Left cardiac atrium (tissue), 4 donors: ENCODE measurements at regions not wholly inside any gene's neighbourhood (a gene's known extent, or its start where the extent isn't known, plus 50 kb on each side); places are given as distances from the start of the nearest gene placed in this dataset.

Experiments used
- ATAC-seq, 2 donors: fragments of 200-7000 bp; cut with Tn5 transposase; one replicate each; pipeline ENCODE4 v1.9.1; 2020; ENCODE audit warnings: mild to moderate bottlenecking in 2 of 2, moderate library complexity in 2 of 2
- DNase-seq: peaks from one replicate; pipeline ENCODE4 v3.0.0-alpha.2; 2020
- intact Hi-C, 2 donors: fragments of 100-400 bp; cut with DNase I; formaldehyde crosslinking; loops; one replicate each; pipeline versions ENCODE4 v1.14.1 to v1.15.1; 2022 to 2023
- donor health status: DM: no; HTN: yes; CAD: no.
- donor health status: DM: no; HTN: yes; CAD: no; lungs with severe emphysema.
- donor health status: DM: yes; HTN: yes; CAD: no.
- donor health status: Dilated cardiomyopathy.

- DNase-seq: peak; percentile 45
- intact Hi-C loops: loop anchor here in 1 of 2 donors (10.0 kb wide), 1 partner anchor 377 kb away; the partner anchor contains the start of genes CASP3 and PRIMPOL
- peak; percentile 59 to 66 for ATAC-seq
These were observed 50.3 kb upstream of the ENPP6 start for GRCh38 chr4:184267673-184268583.
